ENCODE measurements at regions not wholly inside any gene's neighbourhood (a gene's known extent, or its start where the extent isn't known, plus 50 kb on each side); places are given as distances from the start of the nearest gene placed in this dataset.

GRCh38 chr13:106048386-106048785 is 487.1 kb downstream of the EFNB2 start:
- H4K20me1 ChIP-seq (ENCODE audit: control insufficient read depth, insufficient read depth, low read depth, low read length): no peaks in the 10 kb centered on the region
- no peak overlapping the region for H3K27ac ChIP-seq (ENCODE audit: low read depth, low read length)
- no peak overlapping the region for H3K4me3 ChIP-seq (ENCODE audit: low read length)
- H3K9me2 ChIP-seq (replicated peaks; ENCODE audit: control insufficient read depth, low read length): no peaks in the 10 kb centered on the region
- no peaks in the 10 kb centered on the region for H3K4me1 ChIP-seq (ENCODE audit: control insufficient read depth, low read length)
- no peak overlapping the region for H3K4me2 ChIP-seq (ENCODE audit: low read length)
- H3F3A ChIP-seq (ENCODE audit: control insufficient read depth, insufficient read depth): no peaks in the 10 kb centered on the region
- no peaks in the 10 kb centered on the region for H3K9me3 ChIP-seq (ENCODE audit: control insufficient read depth, insufficient read depth, low read length)
- no peaks in the 10 kb centered on the region for H3K79me2 ChIP-seq (ENCODE audit: control insufficient read depth, low read length)
- TF ChIP-seq EZH2phosphoT487 (IDR thresholded peaks at IDR 0.05; ENCODE audit: borderline replicate concordance, low read length): no peak
- no peak for TF ChIP-seq CTCF (IDR thresholded peaks at IDR 0.05; ENCODE audit: low read depth, low read length, poor library complexity, severe bottlenecking)
- H3K36me3 ChIP-seq (ENCODE audit: control insufficient read depth, low read length): no peaks in the 10 kb centered on the region
- H3K27me3 ChIP-seq (ENCODE audit: control insufficient read depth, low read length): no peaks in the 10 kb centered on the region

GRCh38 chr13:106047859-106048258 is 487.6 kb downstream of the EFNB2 start:
- Histone ChIP-seq H3K27ac (ENCODE audit: low read depth, low read length) (no peak overlapping the region), H3K27me3 (ENCODE audit: control insufficient read depth, low read length) (no peaks in the 10 kb centered on the region), H3K4me1 (ENCODE audit: control insufficient read depth, low read length) (no peaks in the 10 kb centered on the region), H3K9me3 (ENCODE audit: control insufficient read depth, insufficient read depth, low read length) (no peaks in the 10 kb centered on the region), H3K4me3 (ENCODE audit: low read length) (no peak overlapping the region), H3K4me2 (ENCODE audit: low read length) (no peak overlapping the region), H3K79me2 (ENCODE audit: control insufficient read depth, low read length) (no peaks in the 10 kb centered on the region), H4K20me1 (ENCODE audit: control insufficient read depth, insufficient read depth, low read depth, low read length) (no peaks in the 10 kb centered on the region), H3F3A (ENCODE audit: control insufficient read depth, insufficient read depth) (no peaks in the 10 kb centered on the region), H3K9me2 (replicated peaks; ENCODE audit: control insufficient read depth, low read length) (no peaks in the 10 kb centered on the region), H3K36me3 (ENCODE audit: control insufficient read depth, low read length) (no peaks in the 10 kb centered on the region)
- TF ChIP-seq EZH2phosphoT487 (IDR thresholded peaks at IDR 0.05; ENCODE audit: borderline replicate concordance, low read length): no peak
- TF ChIP-seq CTCF (IDR thresholded peaks at IDR 0.05; ENCODE audit: low read depth, low read length, poor library complexity, severe bottlenecking): no peak

GRCh38 chr13:106042996-106043581 is 492.4 kb downstream of the EFNB2 start:
- TF ChIP-seq EZH2phosphoT487 (IDR thresholded peaks at IDR 0.05; ENCODE audit: borderline replicate concordance, low read length) (no peak), CTCF (IDR thresholded peaks at IDR 0.05; ENCODE audit: low read depth, low read length, poor library complexity, severe bottlenecking) (no peak)
- H3K4me2 ChIP-seq (ENCODE audit: low read length): no peak overlapping the region
- H3K27ac ChIP-seq (ENCODE audit: low read depth, low read length): no peak overlapping the region
- H4K20me1 ChIP-seq (ENCODE audit: control insufficient read depth, insufficient read depth, low read depth, low read length): no peaks in the 10 kb centered on the region
- no peaks in the 10 kb centered on the region for H3K9me3 ChIP-seq (ENCODE audit: control insufficient read depth, insufficient read depth, low read length)
- H3K4me1 ChIP-seq (ENCODE audit: control insufficient read depth, low read length): no peaks in the 10 kb centered on the region
- H3F3A ChIP-seq (ENCODE audit: control insufficient read depth, insufficient read depth): no peaks in the 10 kb centered on the region
- H3K27me3 ChIP-seq (ENCODE audit: control insufficient read depth, low read length): no peaks in the 10 kb centered on the region
- no peaks in the 10 kb centered on the region for H3K36me3 ChIP-seq (ENCODE audit: control insufficient read depth, low read length)
- H3K79me2 ChIP-seq (ENCODE audit: control insufficient read depth, low read length): no peaks in the 10 kb centered on the region
- no peaks in the 10 kb centered on the region for H3K9me2 ChIP-seq (replicated peaks; ENCODE audit: control insufficient read depth, low read length)
- no peak overlapping the region for H3K4me3 ChIP-seq (ENCODE audit: low read length)
